NOMO-1 treated with dmso at 0.1 percent for 144 hours (cell line): ENCODE measurements at regions not wholly inside any gene's neighbourhood (a gene's known extent, or its start where the extent isn't known, plus 50 kb on each side); places are given as distances from the start of the nearest gene placed in this dataset.

Source experiments
- DNase-seq: peaks from one replicate; lab custom pipeline; 2025; ENCODE audit not compliant: unreplicated experiment; lab: John Stamatoyannopoulos, UW

DNA sequence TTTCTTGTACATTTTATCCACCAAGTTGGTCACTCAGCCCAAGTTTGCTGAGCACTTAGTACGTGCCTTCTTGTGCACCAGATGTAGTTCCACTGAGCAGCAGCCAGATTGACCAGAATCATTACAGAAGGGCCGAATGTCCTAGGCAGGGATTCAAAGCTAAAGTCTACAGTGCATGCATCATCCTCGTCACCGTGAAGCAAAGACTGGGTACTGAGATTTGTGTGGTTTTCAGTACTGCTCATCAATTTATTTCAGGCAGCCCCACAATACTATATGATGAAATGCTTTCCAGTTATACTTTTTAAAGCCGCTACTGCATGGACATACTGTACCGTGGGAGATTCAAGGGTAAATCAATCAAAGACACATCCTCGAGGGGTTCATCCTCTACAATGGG, 227.0 kb downstream of the ARRDC4 start:
- DNase-seq = no peak

DNA sequence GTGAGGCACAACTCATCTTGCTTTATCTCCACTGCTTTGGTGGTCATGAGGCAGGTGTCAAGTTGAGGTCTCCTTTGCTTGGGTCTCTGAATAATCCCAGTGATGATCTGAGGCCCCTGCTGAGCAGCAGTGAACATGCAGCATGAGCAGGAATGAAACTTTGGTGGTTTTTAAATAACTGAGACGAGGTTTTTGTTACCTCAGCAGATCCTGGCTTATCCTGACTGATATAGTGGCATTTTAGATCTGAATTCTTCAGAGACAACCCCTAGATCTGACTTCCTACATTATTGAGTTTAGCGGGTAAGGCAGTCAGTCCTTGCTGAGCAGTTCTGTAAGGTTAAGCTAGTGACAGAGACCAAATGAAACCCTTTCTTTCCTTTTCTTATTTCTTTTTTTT, 230.4 kb downstream of the ARRDC4 start:
- DNase-seq = no peak

DNA sequence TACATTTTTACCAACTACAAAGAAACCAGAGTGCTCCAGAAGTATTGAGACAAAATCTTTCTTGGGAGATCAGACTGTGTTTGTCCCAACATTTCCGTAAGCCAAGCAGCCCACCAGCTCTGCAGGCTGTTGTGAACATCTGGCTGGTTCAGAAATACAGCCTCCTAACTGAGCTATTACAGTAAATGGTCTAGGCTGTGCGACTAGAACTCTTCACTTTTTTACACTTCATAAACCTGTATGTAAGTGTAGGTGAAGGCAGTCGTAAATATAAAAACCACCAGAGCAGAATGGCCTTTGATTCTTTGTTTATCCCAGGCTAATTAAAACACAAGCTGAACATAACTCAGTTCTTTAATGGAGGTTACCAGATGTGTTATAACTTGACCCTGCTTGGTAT, 235.3 kb downstream of the ARRDC4 start:
- DNase-seq = no peak

DNA sequence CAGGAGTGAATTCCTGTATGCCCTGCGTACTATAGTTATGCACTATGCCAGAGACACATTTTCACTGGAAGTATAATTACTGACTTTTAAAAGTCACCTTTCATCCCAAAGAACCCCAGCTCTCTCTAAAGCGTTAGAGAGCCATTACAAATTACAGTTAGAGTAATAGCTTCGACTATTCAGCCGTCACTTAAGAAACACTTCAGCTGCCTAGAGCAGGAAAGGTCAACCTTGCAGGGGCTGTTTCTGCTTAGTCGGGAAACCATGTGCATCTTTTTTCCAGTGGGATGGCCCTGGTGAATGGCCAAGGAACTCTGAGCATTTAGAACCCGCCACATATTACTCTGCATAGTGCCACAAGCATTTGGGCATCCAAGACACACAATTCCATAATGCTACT, 235.9 kb downstream of the ARRDC4 start:
- DNase-seq = no peak

DNA sequence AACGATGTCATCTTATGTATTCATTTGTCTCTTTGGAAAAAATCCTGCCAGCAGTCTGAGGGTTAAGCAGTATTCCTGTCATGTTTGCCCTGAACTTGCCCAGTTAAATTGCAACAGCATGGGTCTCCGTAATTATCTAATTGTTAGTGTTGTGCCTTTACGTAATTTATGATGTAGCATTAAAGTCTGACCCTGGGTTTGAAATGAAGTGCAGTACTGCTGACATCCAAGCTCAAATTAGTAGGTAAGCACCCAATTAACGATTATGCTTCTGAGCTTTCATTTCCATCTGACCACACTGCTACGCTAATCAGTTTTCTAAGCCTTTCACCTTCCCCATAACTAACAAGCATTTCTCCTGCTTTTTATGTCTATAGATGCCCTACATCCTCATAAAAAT, 241.8 kb downstream of the ARRDC4 start:
- DNase-seq = no peak

DNA sequence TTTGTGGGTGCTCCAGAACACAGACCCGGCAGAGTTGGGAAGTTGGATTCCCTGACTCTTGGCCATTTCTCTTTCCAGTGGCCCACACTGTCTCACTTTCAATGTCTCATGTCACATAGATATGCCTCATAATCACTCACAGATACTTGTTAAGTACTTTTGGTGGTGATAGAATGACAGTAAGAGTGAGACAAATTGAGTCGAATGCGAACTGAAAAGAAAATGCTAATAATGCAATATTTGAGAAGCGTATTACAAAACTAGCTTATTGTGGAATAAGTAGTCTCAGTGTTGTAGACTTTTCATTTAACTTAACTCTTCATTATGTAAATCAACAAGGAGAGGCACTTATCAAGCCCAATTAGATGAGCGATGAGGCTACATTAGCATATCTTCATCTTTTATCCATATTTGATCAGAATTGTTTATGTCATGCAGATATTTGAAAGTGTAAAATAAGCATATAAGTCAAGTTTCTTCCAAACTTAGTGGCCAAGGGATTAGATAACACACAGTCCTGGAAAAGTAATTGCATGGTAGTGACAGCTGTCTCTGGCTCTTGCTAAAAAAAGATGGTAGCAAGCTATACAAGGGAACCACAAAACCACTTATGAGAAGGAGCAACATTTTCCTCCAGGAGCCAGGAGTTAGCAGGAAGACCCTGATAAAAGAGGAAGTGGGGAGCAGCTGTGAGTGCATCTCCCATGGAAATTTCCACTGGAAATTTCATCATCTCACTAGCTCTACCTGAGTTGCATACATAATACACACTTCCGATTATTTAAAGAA, 243.6 kb downstream of the ARRDC4 start:
- DNase-seq = no peak

DNA sequence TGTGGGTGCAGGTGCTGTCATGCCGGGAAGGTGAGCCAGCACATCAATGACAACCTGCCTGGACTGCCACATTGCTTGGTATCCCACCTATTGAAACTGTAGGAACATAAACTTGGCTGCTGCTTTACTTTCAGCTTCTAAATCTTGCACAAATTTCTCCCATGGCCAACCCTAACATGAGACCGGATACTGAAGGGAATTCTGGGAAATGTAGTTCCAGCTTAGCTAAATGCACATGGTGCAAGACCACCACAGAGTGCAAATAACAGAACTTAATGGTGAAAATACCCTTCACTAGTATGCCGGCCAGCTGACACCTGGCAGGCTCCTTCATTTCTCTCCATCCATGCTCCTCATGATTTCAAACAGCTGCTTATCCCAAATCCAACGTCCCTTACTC, 247.4 kb downstream of the ARRDC4 start:
- DNase-seq = no peak

DNA sequence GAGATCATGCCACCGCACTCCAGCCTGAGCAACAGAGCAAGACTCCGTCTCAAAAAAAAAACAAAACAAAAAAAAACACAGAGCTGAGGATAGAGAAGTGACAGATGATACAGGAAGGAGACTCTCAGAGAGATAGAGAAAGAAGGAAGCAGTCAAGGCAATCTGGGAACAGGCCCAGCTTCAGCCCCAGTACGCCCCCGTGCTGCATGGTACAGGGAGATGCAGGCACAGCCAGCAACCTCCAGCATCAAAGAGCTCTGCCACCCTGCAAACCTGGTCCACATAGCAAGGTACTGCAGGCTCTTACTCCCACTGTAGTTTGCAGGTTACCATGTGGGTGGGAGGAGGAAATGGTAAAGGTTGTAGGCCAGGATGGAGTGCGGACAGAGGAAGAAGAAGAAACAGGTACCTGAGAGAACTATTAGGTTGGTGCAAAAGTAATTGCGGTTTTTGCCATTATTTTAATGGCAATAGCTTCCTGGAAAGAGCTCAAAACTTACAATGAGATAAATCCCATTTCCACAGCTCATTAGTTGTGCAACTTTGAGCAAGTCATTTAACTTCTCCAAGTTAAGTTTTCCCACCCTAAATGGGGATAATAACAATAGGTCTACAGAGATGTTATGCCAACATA, 253.0 kb downstream of the ARRDC4 start:
- no peak for DNase-seq

DNA sequence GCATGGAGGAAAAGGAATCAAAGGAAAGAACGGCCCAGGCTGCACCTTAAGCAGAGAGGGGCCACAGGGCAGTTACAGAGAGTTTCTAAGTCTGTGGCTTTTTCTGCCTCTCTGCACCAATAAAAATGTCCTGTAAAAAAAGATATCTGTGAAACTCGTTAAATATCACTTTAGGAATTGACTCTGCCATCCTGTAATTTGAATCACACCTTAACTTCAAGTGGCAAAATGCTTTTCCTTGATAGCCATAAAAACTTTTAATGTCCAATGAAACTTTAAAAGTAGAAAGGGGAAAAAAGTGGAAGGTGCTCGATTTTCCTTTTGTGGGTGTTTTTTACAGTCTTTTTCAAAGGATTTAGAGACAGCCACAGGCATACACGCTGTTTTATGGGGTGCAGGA, 255.7 kb downstream of the ARRDC4 start:
- DNase-seq = no peak

DNA sequence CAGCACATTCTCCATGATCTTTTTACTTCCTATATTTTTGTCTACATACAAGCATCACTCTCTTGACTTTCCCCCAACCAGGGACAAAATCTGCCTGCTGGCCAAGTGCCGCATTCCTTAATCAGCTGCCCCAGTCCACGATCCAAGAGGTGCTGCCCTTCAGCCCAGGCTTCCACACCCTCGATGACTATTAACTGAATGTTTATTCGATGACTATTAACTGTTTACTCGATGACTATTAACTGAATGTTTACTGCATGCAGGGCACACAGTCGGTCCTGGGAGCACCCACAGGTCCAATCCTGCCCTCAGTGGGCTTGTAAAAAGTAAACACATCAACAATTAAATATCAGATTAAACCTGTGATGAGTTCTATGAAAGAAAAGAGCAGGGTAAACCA, 256.9 kb downstream of the ARRDC4 start:
- no peak for DNase-seq

DNA sequence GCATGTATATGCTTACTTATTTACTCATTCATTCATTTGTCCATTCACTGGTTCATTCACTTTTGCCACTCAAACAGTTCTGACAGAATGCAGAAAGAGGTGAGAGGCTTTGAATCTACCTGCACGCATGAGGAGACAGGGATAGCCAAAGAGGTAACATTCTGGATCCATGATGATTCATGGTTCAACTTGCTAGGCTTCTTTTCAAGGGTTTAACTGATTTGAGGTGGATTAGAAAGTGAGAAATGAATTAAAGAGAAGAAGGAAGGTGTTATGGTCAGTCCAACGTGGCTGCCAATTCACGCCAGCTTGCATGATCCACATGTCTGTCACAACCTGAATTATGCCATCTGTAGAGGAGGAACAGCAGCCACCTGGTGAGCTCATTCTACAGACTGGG, 260.6 kb downstream of the ARRDC4 start:
- DNase-seq = no peak

DNA sequence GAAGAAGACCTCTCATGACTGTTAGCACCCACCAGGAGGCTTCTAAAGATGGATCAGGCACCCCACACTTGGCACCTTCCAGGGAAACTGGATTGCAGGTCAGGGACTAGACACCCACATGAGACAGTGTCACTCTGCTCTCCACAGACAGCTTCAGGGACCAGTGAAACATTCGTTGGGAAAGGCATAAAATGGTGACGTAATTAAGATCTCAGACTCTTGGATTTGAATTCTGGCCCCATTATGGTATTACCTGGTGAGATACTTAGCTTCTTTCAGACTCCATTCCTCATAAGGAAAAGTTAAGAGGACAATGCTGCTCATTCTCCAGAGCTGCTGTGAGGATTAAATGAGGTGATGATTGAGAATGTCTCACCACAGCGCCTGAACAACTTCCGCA, 261.1 kb downstream of the ARRDC4 start:
- no peak for DNase-seq

DNA sequence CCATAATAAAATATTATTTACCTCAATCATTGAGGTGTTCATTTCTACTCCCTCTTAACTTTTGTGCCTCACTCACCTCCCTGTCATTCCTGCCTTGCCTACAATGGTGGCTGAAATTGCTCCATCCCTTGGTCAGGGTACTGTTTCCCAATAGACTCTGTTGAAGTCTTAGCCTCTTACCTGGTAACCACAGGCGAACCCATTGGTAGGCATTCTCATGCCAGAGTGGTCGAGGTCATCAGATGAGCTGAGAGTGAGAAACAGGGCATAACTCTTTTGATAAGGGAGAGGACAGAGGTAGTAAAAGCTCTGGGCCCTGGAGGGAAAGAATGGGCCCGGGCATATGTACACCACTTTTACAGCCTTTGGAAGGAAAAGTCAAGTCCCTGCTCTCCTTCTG, 265.6 kb downstream of the ARRDC4 start:
- no peak for DNase-seq

DNA sequence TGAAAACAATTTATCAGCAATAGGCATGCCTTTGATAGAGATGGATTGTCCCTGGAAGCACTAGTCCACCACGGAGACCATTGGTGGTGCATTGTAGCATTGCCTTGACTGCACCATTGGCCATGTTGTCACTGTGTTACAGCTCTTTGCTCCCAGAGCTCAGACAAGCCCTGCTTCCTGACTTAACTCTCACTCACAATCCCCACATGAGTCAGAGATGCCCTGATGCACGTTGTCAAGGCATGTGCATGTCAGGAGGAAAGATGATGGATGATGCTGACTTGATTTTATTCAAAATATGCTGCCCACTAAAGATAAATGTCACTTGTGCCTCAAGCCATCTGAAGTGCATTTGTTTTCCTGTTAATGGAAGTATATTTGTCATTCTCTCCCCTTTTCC, 266.1 kb downstream of the ARRDC4 start:
- no peak for DNase-seq

DNA sequence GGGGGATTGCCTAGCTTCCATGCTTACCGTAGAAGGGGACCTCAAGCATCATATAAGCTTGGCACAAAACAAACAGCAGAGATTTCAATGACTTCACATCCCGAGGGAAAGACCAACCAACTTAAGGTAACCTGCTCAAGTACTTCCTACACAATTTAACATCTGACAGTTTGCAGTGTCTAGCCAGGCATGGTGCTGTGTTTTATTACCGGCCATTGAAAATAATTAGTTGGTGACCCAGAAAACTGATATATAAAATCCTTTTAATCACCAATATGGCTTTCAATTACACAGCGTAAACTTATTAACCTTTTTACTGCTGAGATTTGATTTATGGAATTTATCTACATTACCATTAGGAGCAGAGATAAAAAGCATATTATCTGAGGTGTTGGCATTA, 268.3 kb downstream of the ARRDC4 start:
- DNase-seq = no peak

DNA sequence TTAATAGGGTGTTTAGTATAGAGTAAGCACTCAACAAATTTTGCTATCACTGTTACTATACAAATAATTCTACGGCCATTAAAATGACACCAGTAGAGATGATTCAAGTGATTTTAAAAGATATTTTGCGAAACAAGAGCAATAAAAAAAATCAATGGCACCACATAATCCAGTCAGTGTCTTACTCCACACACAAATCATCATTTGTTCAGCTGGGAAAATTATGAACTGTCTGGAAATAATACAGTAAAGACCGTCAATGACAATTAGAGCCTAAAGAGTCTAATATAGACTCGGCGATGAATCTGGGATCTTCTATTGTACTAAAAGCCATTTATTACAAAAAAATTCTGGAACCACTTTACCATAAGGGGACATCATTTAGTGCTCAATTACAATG, 270.5 kb downstream of the ARRDC4 start:
- DNase-seq = no peak

DNA sequence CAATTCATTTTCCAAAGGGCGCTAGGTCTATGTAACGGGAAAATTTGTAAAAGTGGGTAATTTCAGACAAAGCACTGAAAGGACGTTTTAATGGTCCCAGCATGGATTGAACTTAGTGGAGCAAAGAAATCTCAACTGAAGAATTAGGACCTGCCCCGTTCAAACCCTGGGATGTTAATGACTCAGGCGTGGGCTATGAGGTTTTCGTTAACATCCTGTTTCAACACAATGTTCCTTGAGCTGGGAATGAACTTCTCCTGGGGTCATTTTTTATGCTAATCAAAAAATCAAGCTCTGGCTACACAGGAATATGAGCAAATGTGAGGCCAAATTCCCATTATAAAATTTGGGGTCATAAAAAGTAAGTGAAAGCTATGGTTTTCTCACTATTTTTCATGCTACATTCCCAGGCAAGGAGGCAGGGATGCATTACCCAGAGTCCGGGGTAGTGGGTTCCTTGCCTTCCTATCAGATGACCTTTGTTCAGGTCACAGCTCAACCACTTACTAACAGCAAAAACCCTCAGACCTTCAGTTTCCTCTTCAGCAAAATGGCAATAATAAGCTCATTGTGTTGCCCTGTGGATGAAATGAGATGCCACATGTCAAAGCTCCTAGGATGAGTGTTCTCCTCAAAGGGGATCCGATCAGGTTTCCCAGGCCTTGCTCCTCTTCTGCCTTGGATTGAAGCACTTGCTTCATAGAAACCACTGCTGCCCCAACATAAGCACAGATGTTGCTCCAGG, 271.4 kb downstream of the ARRDC4 start:
- no peak for DNase-seq

DNA sequence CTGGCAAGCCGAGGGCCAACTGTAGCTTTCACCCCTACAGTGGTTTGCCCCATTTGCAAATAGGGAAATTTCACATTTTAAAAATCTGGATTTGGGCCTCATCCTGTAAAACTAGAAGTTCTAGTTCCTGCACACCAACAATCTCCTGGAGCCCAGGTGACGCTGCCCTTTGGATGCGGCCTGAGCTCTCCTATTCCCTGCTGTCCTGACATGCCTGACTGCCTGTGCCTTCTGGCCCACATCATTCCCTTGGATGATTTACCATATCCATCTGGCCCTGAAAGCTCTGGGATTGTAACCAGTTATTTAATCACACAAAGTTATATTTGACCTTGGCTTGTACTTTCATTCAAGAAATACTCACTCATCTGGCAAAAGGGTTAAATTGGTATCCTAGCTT, 272.3 kb downstream of the ARRDC4 start:
- no peak for DNase-seq

DNA sequence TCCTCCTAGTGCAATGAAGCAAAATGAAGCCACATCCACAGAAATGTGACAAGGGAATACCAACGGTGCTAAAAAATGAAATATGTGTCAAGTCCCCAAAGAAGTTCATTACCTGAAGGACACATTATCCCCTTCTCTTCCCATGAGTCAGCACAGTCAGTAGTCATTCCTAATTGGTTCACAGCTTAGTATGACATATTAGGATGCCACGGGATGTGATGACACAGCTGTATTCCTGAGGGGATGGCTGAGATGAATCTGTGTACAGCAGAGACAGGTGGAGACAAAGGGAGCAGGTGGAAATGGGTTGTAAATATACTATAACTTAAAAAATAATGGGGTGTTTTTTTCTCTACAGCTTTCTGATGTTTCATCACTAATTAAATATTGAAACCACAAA, 273.4 kb downstream of the ARRDC4 start:
- no peak for DNase-seq

DNA sequence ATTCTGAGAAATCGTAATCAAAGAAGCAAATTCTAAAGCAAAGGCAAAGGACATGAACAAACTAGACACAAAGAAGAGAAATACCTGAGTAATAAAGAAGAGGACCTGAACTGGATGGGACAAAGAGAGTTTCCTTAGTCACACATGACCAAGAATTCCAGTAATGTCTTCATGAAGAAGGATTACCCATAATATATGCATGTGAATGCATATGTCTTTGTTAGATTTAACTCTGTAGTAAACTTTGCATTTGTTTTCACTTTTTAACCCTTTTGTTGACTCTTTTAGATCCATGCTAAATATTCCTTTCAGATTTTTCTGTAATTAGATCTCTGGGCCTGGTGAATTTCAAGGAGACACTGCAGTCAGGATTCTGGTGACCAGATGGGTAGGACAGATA, 279.8 kb downstream of the ARRDC4 start:
- DNase-seq = no peak

DNA sequence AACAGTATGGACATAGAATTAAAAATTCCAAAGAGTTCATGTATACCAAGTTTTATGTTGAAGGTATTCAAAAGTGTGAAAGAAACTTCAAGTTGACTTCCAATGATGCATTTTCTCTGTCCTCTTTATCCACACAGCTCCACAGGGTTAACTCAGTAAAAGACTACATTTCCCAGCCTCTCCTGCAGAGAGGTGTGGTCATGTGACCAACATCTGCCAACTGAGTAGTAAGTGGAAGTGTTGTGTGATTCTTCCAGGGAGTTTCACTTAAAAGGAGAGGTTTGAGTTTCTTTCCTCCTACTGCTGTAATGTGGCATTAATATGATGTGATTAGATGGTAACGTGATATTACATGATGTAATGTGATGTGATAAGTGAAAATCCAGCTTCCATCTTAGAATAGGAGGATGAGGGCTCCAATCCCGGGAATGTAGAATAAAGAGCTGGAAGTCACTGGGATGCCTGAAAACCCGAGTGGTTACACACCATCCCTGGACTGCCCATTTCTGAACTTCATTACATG, 280.6 kb downstream of the ARRDC4 start:
- DNase-seq = no peak

DNA sequence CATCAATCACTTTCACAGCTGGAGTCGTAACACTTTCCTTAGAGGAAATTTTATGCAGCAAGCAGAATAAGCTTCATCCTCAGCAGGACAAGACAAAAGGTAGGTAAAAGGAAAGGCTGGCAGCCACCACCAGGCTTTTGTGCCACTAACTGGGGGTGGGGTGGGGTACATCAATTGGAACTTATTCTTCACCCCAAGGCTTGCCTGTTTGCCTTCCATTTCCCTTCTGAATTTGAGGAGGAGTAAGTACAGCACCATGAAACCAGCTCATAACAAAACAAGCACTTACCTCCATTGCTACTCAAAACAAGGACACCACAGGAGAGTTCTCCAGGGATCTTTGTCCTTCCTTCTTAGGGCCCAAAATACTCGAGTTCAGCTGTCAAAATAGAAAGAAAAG, 296.8 kb downstream of the ARRDC4 start:
- no peak for DNase-seq
